BLaER1 treated with 17β-estradiol and CSF1 and Interleukin-3, amounts not matched to agents 10 nM and 100 nM (cell line): ENCODE measurements at regions not wholly inside any gene's neighbourhood (a gene's known extent, or its start where the extent isn't known, plus 50 kb on each side); places are given as distances from the start of the nearest gene placed in this dataset.
A peak's percentile ranks its signal among the peaks of the same experiment; 100 is the strongest.

Source experiments
- H3K27ac ChIP-seq, 11 experiments: shearing (Covaris generic); formaldehyde crosslinking; 2 replicates each; pipeline ENCODE4 v1.8.1; 2022
- H3K27me3 ChIP-seq, 11 experiments: shearing (Covaris generic); formaldehyde crosslinking; 2 replicates each; pipeline ENCODE4 v1.8.1; 2022
- H3K36me3 ChIP-seq, 11 experiments: shearing (Covaris generic); formaldehyde crosslinking; 2 replicates each; pipeline ENCODE4 v1.8.1; 2022
- H3K4me1 ChIP-seq, 10 experiments: shearing (Covaris generic); formaldehyde crosslinking; 2 replicates each; pipeline ENCODE4 v1.8.1; 2022
- H3K4me2 ChIP-seq, 11 experiments: shearing (Covaris generic); formaldehyde crosslinking; 2 replicates each; pipeline ENCODE4 v1.8.1; 2022
- H3K4me3 ChIP-seq, 10 experiments: shearing (Covaris generic); formaldehyde crosslinking; 2 replicates each; pipeline ENCODE4 v1.8.1; 2022
- H3K9ac ChIP-seq, 11 experiments: shearing (Covaris generic); formaldehyde crosslinking; 2 replicates each; pipeline ENCODE4 v1.8.1; 2022
- H3K9me3 ChIP-seq, 11 experiments: shearing (Covaris generic); formaldehyde crosslinking; replicated peaks in 1 of 11; 2 replicates each; pipeline ENCODE4 v1.8.1; 2022
- H4K20me1 ChIP-seq, 11 experiments: shearing (Covaris generic); formaldehyde crosslinking; 2 replicates each; pipeline ENCODE4 v1.8.1; 2022
- Cebpa-rat ChIP-seq, 11 experiments: shearing (Covaris generic); IDR thresholded peaks; 2 replicates each; pipeline ENCODE4 v1.8.1; 2022

DNA sequence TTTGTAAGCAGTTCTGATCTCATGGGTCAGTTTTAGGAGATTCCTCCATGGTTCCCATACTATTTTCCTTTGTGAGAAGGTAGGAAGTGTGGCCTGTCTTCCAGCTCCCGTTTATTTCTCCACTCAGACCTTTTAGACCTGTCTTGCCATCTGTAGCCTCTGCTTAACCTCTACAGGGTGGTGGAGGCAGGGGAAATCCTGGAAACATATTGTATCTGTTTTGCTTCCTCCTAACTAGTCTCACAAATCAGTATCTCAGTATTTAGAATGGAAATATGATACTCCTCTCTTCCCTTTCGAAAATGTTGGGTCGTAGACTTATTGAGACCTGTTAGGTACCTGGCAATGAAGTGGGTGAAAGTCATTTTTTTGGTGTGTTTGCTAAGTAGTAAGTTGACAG, 399.4 kb upstream of the RGS6 start:
- TF ChIP-seq Cebpa-rat (IDR thresholded peaks at IDR 0.05), result no peak
- peaks cover 0 to 8% (median 2%) of the 10 kb centered on the region in 10 experiments; a peak in 4 of 20 replicates for H3K4me1 ChIP-seq
- no peak overlapping the region for H3K4me3 ChIP-seq
- H3K9ac ChIP-seq, result no peak overlapping the region
- H3K36me3 ChIP-seq, result peaks cover 0 to 69% (median 15%) of the 10 kb centered on the region in 11 experiments; a peak in 17 of 22 replicates
- no peaks in the 10 kb centered on the region for H3K9me3 ChIP-seq
- H4K20me1 ChIP-seq, result peaks cover 0 to 100% (median 0%) of the 10 kb centered on the region in 11 experiments; a peak in 7 of 22 replicates
- H3K4me2 ChIP-seq, result no peak overlapping the region
- no peak overlapping the region for H3K27ac ChIP-seq
- no peaks in the 10 kb centered on the region for H3K27me3 ChIP-seq

DNA sequence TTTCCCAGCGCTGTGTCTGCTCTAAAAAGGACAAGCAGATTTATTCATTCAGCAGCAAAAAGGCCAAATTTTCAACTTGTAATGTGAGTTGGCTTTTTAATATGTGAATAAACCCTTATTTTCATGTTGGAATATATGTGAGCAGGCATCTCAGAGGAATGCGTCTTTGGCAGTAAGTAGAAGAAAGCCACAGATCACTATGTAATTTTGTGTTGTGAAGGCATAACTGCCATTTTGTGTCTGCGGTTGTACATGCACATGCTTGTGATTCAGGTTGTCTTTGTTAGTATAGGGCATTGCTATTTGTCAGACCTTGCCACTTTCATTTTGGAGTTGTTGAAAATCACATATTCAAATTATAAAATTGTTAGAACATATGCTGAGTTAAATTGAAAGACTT, 398.8 kb upstream of the RGS6 start:
- H3K4me2 ChIP-seq, result no peak overlapping the region
- H3K4me3 ChIP-seq, result no peak overlapping the region
- H3K27me3 ChIP-seq, result no peaks in the 10 kb centered on the region
- no peak overlapping the region for H3K9ac ChIP-seq
- H3K36me3 ChIP-seq, result peaks cover 0 to 63% (median 15%) of the 10 kb centered on the region in 11 experiments; a peak in 17 of 22 replicates
- peaks cover 0 to 14% (median 6%) of the 10 kb centered on the region in 10 experiments; a peak in 12 of 20 replicates for H3K4me1 ChIP-seq
- TF ChIP-seq Cebpa-rat (IDR thresholded peaks at IDR 0.05), result no peak
- H3K9me3 ChIP-seq, result no peaks in the 10 kb centered on the region
- no peak overlapping the region for H3K27ac ChIP-seq
- peaks cover 0 to 100% (median 0%) of the 10 kb centered on the region in 11 experiments; a peak in 7 of 22 replicates for H4K20me1 ChIP-seq

DNA sequence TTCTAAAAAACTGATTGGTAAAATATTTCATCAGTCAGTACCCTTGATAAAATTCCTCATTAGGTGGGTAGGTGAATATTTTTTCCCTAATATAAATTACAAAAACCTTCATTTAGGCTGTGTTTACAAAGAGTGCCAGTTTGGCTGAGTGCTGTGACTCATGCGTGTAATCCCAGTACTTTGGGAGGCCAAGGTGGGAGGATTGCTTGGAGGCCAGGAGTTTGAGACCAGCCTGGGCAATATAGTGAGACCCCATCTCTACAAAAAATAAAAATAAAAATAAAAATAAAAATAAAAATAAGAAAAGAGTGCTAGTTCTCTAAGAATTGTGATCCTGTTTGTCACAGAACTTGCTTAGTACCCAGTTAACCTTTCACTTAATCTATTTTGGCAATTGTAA, 398.4 kb upstream of the RGS6 start:
- no peak overlapping the region for H3K4me3 ChIP-seq
- peaks cover 0 to 100% (median 0%) of the 10 kb centered on the region in 11 experiments; a peak in 7 of 22 replicates for H4K20me1 ChIP-seq
- TF ChIP-seq Cebpa-rat (IDR thresholded peaks at IDR 0.05), result no peak
- H3K9me3 ChIP-seq, result no peaks in the 10 kb centered on the region
- H3K27me3 ChIP-seq, result no peaks in the 10 kb centered on the region
- no peak overlapping the region for H3K27ac ChIP-seq
- H3K36me3 ChIP-seq, result peaks cover 0 to 59% (median 15%) of the 10 kb centered on the region in 11 experiments; a peak in 17 of 22 replicates
- no peak overlapping the region for H3K4me2 ChIP-seq
- peaks cover 1 to 18% (median 10%) of the 10 kb centered on the region in 10 experiments for H3K4me1 ChIP-seq
- no peak overlapping the region for H3K9ac ChIP-seq

DNA sequence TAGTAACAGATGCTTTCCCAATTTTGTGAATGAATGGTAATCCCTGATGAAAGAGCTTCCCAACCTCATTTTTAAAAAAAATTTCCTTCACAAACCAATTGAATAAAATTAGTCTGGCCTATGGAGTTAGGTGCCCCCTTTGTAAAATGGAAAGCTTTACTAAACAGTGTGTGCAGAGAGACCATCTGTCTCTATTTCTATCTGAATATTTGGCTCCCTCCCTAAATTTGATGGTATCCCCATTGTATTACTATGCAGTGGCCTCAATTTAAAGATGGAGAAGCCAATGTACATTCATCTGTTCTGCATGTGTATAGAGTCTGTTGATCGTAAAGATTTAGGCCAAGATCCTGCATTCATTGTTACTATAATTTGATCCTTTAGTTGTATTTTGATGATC, 397.7 kb upstream of the RGS6 start:
- no peak for TF ChIP-seq Cebpa-rat (IDR thresholded peaks at IDR 0.05)
- H4K20me1 ChIP-seq, result peaks cover 0 to 100% (median 0%) of the 10 kb centered on the region in 11 experiments; a peak in 9 of 22 replicates
- H3K4me3 ChIP-seq, result no peak overlapping the region
- no peak overlapping the region for H3K4me2 ChIP-seq
- H3K36me3 ChIP-seq, result peaks cover 0 to 52% (median 14%) of the 10 kb centered on the region in 11 experiments; a peak in 17 of 22 replicates
- H3K9ac ChIP-seq, result no peak overlapping the region
- H3K9me3 ChIP-seq, result no peaks in the 10 kb centered on the region
- peaks cover 9 to 25% (median 17%) of the 10 kb centered on the region in 10 experiments for H3K4me1 ChIP-seq
- no peaks in the 10 kb centered on the region for H3K27me3 ChIP-seq
- no peak overlapping the region for H3K27ac ChIP-seq

DNA sequence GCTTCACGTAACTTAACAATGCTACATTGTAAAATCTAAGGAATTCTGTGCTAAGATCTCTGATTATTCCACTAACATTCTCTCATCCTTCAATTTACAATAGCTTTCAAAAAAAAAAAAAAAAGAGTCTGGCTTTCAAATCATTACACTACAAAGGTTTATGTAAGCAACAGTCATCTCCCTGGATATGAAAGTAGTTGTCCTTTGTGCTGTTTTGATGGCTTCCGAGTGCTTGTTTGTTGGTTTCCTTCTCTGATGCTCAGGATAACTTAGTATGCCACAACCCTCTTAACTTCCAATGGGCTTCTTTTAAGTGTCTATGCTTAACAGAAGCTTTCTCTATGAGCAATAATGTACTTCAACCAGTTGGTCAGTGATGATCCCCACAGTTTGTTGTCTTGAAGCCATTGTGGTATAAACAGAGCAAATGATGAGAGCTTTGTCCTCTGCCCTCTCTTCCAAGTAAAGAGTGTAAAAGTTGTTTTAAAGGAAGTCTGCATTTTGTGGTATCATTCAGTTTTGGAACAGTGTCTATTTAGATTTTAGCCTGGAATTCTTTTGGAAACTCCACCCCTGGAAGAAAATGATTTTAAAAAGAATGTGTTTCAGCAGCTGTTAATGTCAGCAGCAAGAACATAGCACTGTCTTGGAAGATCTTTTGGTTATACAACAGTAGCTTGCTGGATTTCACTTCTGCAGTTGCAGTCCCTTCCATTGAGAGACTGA, 396.1 kb upstream of the RGS6 start:
- Histone ChIP-seq H3K4me1 (peaks cover 25 to 42% (median 31%) of the 10 kb centered on the region in 10 experiments), H3K36me3 (peaks cover 0 to 35% (median 6%) of the 10 kb centered on the region in 11 experiments; a peak in 13 of 22 replicates), H3K9ac (no peak overlapping the region), H4K20me1 (peaks cover 0 to 100% (median 0%) of the 10 kb centered on the region in 11 experiments; a peak in 10 of 22 replicates), H3K27ac (no peak overlapping the region), H3K4me2 (no peak overlapping the region), H3K4me3 (no peak overlapping the region), H3K27me3 (no peaks in the 10 kb centered on the region), H3K9me3 (no peaks in the 10 kb centered on the region)
- no peak for TF ChIP-seq Cebpa-rat (IDR thresholded peaks at IDR 0.05)

DNA sequence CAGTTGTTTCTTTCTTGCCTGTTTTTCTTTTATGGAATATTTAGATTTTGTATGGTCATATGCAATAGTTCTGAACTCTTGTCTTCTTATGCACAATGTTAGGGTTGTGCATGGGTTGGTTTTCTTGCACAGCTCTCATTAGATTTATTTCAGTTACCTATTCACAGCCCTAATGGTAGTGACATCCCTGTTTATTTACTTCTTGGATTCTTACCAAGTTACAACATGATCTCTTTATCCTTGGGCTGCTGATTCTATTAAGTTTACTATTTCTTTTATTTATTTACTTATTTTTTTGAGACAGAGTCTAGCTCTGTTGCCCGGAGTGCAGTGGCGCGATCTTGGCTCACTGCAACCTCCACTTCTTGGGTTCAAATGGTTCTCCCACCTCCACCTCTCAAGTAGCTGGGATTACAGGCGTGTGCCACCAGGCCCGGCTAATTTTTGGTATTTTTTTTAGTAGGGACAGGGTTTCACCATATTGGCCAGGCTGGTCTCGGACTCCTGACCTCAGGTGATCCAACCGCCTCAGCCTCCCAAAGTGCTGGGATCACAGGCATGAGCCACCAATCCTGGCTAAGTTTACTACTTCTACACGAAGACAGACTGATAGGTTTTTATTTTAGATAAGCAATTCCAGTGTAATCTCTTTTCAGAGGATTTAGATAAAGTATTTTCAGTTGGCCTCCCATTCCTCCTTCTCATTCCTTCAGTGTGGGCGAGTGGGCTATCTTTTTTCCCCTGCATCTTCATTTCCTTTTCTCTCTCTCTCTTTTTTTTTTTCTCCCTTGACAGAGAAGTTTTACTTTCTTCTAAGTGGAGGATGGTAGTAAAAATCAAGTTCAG, 395.1 kb upstream of the RGS6 start:
- no peak overlapping the region for H3K4me3 ChIP-seq
- peaks cover 34 to 50% (median 40%) of the 10 kb centered on the region in 10 experiments for H3K4me1 ChIP-seq
- peaks cover 0 to 100% (median 0%) of the 10 kb centered on the region in 11 experiments; a peak in 9 of 22 replicates for H4K20me1 ChIP-seq
- no peak overlapping the region for H3K9ac ChIP-seq
- TF ChIP-seq Cebpa-rat (IDR thresholded peaks at IDR 0.05), result no peak
- H3K36me3 ChIP-seq, result peaks cover 0 to 26% (median 0%) of the 10 kb centered on the region in 11 experiments; a peak in 4 of 22 replicates
- no peaks in the 10 kb centered on the region for H3K27me3 ChIP-seq
- H3K4me2 ChIP-seq, result peak overlapping the region in 1 of 11 experiments; percentile 12; a peak in 1 of 22 replicates
- H3K9me3 ChIP-seq, result peaks cover 0 to 5% (median 0%) of the 10 kb centered on the region in 11 experiments; a peak in 1 of 22 replicates
- no peak overlapping the region for H3K27ac ChIP-seq

DNA sequence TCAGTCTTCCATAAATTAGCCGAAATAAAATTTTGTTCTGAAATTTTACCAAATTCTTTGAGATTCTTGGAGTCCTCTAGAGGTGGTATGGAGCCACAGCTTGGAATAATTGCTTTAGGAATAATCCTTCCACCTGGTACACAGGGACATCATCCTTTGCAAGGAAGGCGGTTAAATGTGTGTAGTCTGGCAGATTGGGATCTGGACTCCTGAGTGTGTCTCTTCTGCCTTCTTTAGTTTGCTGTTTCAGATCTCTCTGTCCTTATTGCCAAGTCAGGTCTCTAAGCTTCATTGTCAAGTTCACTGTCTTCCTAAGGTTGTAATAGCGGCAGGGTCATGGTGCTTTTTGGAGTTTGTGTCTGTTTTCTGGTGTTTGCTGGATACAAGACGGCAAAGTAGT, 393.9 kb upstream of the RGS6 start:
- no peaks in the 10 kb centered on the region for H3K27me3 ChIP-seq
- H3K4me1 ChIP-seq, result peaks cover 34 to 50% (median 40%) of the 10 kb centered on the region in 10 experiments
- H3K27ac ChIP-seq, result no peak overlapping the region
- no peak for TF ChIP-seq Cebpa-rat (IDR thresholded peaks at IDR 0.05)
- H3K9me3 ChIP-seq, result peaks cover 0 to 10% (median 0%) of the 10 kb centered on the region in 11 experiments; a peak in 1 of 22 replicates
- H3K4me3 ChIP-seq, result no peak overlapping the region
- H3K4me2 ChIP-seq, result peak overlapping the region in 7 of 11 experiments; percentile 18 to 87 (median 79); a peak in 9 of 22 replicates
- H3K9ac ChIP-seq, result no peak overlapping the region
- H3K36me3 ChIP-seq, result peaks cover 0 to 16% (median 0%) of the 10 kb centered on the region in 11 experiments; a peak in 4 of 22 replicates
- peaks cover 0 to 95% (median 0%) of the 10 kb centered on the region in 11 experiments; a peak in 9 of 22 replicates for H4K20me1 ChIP-seq

DNA sequence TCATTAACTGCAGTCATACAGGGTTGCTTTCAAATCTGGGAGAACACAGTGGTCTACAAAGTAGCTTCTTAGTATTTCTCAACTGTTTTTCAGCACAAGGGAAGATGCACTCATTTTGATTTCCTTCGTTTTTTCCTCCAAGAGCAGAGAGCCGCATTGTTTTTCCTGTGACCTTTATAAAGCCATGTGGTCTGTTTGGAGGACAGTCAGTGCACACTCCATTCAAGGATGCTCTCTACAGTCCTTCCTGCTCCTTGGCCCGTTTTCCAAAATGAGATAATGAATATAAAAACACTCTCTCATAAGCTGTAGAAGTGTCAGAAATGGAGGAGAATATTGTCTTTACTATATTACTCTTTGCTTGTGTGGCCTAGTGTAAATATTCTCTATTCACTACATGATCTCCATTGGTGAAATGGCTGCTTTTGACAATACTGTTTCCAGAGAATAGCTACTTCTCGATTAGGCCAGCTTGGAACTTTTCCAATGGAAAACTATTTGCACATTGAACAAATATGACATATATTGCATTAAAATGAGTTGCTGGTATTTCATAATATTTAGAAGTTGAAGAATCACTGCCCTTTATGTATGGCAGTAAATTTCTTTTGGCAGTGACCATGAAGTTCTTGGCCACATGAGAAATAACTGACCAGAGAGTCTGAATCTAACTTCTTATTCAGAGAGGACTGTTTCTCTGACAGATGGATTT, 393.1 kb upstream of the RGS6 start:
- Histone ChIP-seq H3K27ac (peak overlapping the region in 4 of 11 experiments; percentile 3 to 44 (median 38); a peak in 5 of 22 replicates), H3K4me1 (peaks cover 34 to 50% (median 40%) of the 10 kb centered on the region in 10 experiments), H3K9me3 (peaks cover 0 to 10% (median 0%) of the 10 kb centered on the region in 11 experiments; a peak in 1 of 22 replicates)

More for the DNA sequence above, 393.1 kb upstream of the RGS6 start:
- Histone ChIP-seq H3K9ac (peak overlapping the region in 4 of 11 experiments; percentile 14 to 49 (median 39); a peak in 2 of 22 replicates), H4K20me1 (peaks cover 0 to 89% (median 0%) of the 10 kb centered on the region in 11 experiments; a peak in 9 of 22 replicates), H3K4me2 (peak overlapping the region; percentile 70 to 94 (median 81)), H3K36me3 (peaks cover 0 to 8% (median 0%) of the 10 kb centered on the region in 11 experiments; a peak in 3 of 22 replicates), H3K4me3 (no peak overlapping the region; a peak in 1 of 20 replicates), H3K27me3 (no peaks in the 10 kb centered on the region)
- no peak for TF ChIP-seq Cebpa-rat (IDR thresholded peaks at IDR 0.05)
